Activated CD4-positive, alpha-beta T cell treated with anti-CD3 and anti-CD28 coated beads, Interleukin-2, amount 10 ng/mL, durations not matched to agents 24 days and 14 days (primary cell): ENCODE measurements at regions not wholly inside any gene's neighbourhood (a gene's known extent, or its start where the extent isn't known, plus 50 kb on each side); places are given as distances from the start of the nearest gene placed in this dataset.

Experiments
- DNase-seq: peaks from one replicate; pipeline ENCODE4 v3.0.0; 2022
- H3K27ac Mint-ChIP-seq: one replicate; pipeline ENCODE4 v1.8.0; 2022; ENCODE audit warnings: mild to moderate bottlenecking, mixed read lengths
- H3K27me3 Mint-ChIP-seq: one replicate; pipeline ENCODE4 v1.8.0; 2022; ENCODE audit warnings: mixed read lengths
- H3K36me3 Mint-ChIP-seq: one replicate; pipeline ENCODE4 v1.8.0; 2022; ENCODE audit warnings: low read depth, mild to moderate bottlenecking, mixed read lengths
- H3K4me1 Mint-ChIP-seq: one replicate; pipeline ENCODE4 v1.8.0; 2021; ENCODE audit warnings: mixed read lengths
- H3K4me3 Mint-ChIP-seq: one replicate; pipeline ENCODE4 v1.8.0; 2022; ENCODE audit warnings: mild to moderate bottlenecking, moderate library complexity, mixed read lengths
- H3K9me3 Mint-ChIP-seq: one replicate; pipeline ENCODE4 v1.8.0; 2021; ENCODE audit warnings: mixed read lengths
- intact Hi-C: fragments of 100-400 bp; cut with micrococcal nuclease; formaldehyde crosslinking; loops from one replicate; pipeline ENCODE4 v1.15.1; 2023

DNA sequence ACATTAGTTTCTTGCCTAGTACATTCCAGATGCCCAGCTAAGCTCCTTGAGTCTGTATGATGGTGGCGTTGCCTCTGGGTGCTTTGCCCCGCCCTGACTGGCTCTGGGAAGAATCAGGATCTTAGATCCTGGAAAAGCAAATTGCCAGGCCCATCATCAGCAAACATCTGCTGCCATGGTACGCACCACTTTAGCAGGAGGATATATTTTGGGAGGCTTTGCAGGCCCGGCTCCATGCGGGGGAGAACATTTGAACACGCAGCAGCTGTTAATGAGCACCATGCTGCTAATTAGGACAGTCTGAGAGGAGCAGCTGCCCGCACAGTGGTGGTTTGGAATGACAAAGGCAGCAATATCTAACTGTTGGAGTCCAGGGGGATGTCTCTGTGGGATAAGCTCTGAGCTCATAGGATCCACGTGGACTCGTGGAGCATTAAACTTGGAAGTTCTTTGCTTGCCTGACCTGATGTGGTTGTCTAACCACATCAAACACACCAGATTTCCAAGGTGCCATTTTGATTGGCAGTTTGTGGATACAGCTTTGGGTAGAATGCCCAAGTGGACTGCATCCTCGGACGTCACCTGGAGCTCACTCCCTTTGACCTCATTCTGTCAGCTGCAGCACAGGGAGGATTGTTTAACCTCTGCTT lies 217.0 kb upstream of the ZBED5 start:
- no peak for DNase-seq
- Mint-ChIP-seq H3K27me3 (peaks cover 4% of the 10 kb centered on the region), H3K27ac (no peak overlapping the region), H3K9me3 (no peaks in the 10 kb centered on the region), H3K4me3 (no peak overlapping the region), H3K4me1 (no peaks in the 10 kb centered on the region), H3K36me3 (no peaks in the 10 kb centered on the region)
- intact Hi-C loops: no loop called here

DNA sequence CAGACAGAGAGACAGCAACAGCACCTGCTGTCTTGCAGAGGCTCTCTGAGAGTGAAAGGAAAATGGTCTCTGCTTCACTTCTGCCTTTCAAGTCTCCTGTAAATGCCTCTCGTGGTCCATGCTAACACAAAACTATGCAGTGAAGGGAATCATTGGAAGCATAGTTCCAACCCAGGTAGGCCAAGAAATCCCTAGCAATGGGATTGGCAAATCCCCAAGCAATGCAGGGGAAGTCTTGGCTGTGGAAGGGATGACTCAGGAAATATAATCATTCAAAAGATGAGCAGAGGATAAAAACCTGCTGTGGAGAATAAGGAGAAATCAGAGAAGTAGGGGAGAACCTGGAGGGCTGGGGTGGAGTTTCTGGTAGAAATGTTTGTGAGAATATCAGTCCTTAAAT lies 216.1 kb upstream of the ZBED5 start:
- H3K36me3 Mint-ChIP-seq: no peaks in the 10 kb centered on the region
- no peaks in the 10 kb centered on the region for H3K9me3 Mint-ChIP-seq
- no peak overlapping the region for H3K27ac Mint-ChIP-seq
- H3K27me3 Mint-ChIP-seq: peaks cover 4% of the 10 kb centered on the region
- H3K4me3 Mint-ChIP-seq: no peak overlapping the region
- intact Hi-C loops: no loop called here
- no peak for DNase-seq
- H3K4me1 Mint-ChIP-seq: no peaks in the 10 kb centered on the region

- no peak for DNase-seq
- Mint-ChIP-seq H3K4me1 (no peaks in the 10 kb centered on the region), H3K4me3 (no peak overlapping the region), H3K27ac (no peak overlapping the region), H3K36me3 (no peaks in the 10 kb centered on the region), H3K9me3 (no peaks in the 10 kb centered on the region), H3K27me3 (peaks cover 1% of the 10 kb centered on the region)
- intact Hi-C loops: no loop called here
Measured at GRCh38 chr11:11072067-11072466, 214.2 kb upstream of the ZBED5 start.

DNA sequence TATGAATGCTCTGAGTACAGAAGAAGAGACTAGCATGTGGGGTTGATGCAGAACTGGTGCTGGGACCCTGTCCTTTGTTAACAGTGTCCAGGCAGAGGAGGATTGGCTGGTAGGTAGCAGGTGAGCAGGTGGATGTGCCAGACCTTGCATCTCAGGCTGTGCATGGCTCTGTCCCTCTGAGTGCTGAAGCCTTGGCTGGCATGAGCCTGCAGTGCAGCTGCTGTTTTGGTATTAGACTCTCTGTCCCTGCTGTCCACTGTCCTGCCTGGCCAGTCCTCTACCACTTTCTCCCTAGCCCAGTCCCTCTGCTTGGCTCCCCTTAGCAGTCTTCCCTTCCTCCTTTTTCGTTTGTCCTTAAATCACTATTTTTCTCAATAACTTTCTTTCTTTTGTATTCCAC lies 213.6 kb upstream of the ZBED5 start:
- peaks cover 1% of the 10 kb centered on the region for H3K27me3 Mint-ChIP-seq
- H3K4me1 Mint-ChIP-seq: no peaks in the 10 kb centered on the region
- H3K36me3 Mint-ChIP-seq: no peaks in the 10 kb centered on the region
- intact Hi-C loops: no loop called here
- H3K27ac Mint-ChIP-seq: no peak overlapping the region
- H3K9me3 Mint-ChIP-seq: no peaks in the 10 kb centered on the region
- DNase-seq: no peak
- H3K4me3 Mint-ChIP-seq: no peak overlapping the region

- H3K4me3 Mint-ChIP-seq: no peak overlapping the region
- intact Hi-C loops: no loop called here
Measured at GRCh38 chr11:11070976-11071375, 213.1 kb upstream of the ZBED5 start.

DNA sequence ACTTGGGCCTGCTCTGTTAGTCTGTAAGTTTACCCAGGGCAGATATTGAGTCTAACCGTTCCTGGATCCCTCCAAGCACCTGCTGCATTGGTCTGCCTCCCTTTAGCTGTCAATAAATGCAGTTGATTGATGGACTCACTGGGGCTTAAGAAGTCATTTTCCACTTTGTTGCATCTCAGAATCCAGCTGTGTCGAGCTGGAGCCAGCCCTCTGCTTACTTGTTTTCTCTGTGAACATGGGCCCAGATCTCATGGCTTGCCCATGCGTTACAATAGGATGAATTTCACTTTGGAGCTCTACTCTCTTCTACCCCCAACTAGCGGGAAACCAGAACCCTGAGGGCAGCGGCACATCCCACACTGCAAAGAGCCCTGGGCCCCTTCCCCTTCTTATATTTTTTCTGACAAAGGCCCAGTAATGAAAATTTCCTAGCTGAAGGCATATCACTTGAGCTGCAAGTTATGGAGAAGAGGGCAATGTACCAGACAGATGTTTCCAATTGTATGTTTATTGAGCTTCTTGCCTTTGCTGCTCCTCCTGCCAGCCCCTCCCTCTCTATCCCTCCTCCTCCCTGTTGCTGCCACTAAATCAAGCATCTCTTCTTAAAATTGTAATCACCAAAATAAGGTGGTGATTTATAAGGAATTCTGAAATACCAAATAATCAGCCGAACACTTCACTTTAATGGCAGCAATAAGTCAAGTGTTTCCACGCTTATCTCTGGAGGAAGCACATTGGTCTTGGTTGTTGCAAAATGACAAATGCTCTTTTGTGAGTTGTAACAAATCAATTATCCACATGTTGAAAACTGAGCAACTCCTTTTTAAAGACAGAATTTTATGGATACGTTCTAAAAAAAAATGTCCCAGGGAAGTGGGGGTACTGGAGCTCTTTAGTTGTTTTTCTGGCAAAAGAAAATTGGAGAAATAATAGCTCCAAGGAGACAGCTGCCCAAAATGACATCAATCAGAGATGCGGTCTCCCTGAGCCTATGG lies 212.3 kb upstream of the ZBED5 start:
- intact Hi-C loops: no loop called here
- Mint-ChIP-seq H3K36me3 (no peaks in the 10 kb centered on the region), H3K4me3 (no peak overlapping the region), H3K4me1 (no peaks in the 10 kb centered on the region), H3K9me3 (no peaks in the 10 kb centered on the region), H3K27me3 (no peaks in the 10 kb centered on the region), H3K27ac (no peak overlapping the region)
- no peak for DNase-seq

More at GRCh38 chr11:11070976-11071375, 213.1 kb upstream of the ZBED5 start:
- no peak for DNase-seq
- Mint-ChIP-seq H3K4me1 (no peaks in the 10 kb centered on the region), H3K36me3 (no peaks in the 10 kb centered on the region), H3K27ac (no peak overlapping the region), H3K27me3 (no peaks in the 10 kb centered on the region), H3K9me3 (no peaks in the 10 kb centered on the region)

DNA sequence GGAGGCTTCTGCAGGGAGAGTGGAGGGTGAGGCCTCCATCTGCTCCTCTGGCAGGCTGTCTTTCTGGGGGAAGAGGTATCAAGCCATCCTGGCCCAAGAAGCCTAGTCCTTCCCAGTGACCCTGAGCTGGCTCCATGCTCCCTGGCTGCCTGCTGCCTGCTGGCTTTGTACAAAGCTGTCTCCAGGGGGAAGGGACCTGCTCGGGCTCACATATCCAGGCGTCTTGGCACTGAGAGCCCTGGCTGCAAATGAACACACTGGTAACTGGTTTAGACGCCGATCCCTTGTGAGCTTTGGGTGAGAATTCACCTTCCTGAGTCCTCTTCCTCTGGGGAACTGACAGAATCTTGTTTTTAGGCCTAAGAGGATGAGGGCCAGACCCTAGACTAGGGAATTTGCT lies 210.3 kb upstream of the ZBED5 start:
- intact Hi-C loops: no loop called here
- H3K36me3 Mint-ChIP-seq: no peaks in the 10 kb centered on the region
- H3K4me3 Mint-ChIP-seq: no peak overlapping the region
- no peak overlapping the region for H3K27ac Mint-ChIP-seq
- H3K4me1 Mint-ChIP-seq: no peaks in the 10 kb centered on the region
- H3K9me3 Mint-ChIP-seq: no peaks in the 10 kb centered on the region
- DNase-seq: no peak
- no peaks in the 10 kb centered on the region for H3K27me3 Mint-ChIP-seq

- DNase-seq: no peak
- Mint-ChIP-seq H3K9me3 (no peaks in the 10 kb centered on the region), H3K27me3 (peaks cover 3% of the 10 kb centered on the region), H3K4me1 (no peaks in the 10 kb centered on the region), H3K27ac (no peak overlapping the region), H3K36me3 (no peaks in the 10 kb centered on the region), H3K4me3 (no peak overlapping the region)
- intact Hi-C loops: no loop called here
Measured at GRCh38 chr11:11065396-11065795, 207.5 kb upstream of the ZBED5 start.

DNA sequence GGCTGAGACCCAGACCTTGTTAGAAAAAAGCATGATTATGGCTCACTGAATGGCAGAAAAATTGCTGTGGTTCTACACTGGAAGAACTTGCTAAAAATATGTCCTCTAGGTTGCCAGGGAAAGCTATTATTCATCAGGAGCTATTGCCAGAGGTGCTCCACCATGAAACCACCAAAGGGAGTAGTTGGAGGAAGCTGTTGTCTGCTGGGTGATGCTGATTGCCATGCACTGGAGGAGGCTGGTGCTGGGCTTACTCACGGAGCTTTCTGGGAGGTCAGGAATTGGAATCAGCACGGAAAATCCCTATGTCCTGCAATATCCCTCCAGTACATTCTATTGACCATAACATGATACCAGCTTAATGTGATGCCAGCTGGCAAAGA lies 199.6 kb upstream of the ZBED5 start:
- intact Hi-C loops: no loop called here
- H3K27ac Mint-ChIP-seq: no peak overlapping the region
- H3K27me3 Mint-ChIP-seq: peaks cover 3% of the 10 kb centered on the region
- no peak overlapping the region for H3K4me3 Mint-ChIP-seq
- no peak for DNase-seq
- H3K9me3 Mint-ChIP-seq: peaks cover 13% of the 10 kb centered on the region
- H3K4me1 Mint-ChIP-seq: no peaks in the 10 kb centered on the region
- peaks cover 2% of the 10 kb centered on the region for H3K36me3 Mint-ChIP-seq

DNA sequence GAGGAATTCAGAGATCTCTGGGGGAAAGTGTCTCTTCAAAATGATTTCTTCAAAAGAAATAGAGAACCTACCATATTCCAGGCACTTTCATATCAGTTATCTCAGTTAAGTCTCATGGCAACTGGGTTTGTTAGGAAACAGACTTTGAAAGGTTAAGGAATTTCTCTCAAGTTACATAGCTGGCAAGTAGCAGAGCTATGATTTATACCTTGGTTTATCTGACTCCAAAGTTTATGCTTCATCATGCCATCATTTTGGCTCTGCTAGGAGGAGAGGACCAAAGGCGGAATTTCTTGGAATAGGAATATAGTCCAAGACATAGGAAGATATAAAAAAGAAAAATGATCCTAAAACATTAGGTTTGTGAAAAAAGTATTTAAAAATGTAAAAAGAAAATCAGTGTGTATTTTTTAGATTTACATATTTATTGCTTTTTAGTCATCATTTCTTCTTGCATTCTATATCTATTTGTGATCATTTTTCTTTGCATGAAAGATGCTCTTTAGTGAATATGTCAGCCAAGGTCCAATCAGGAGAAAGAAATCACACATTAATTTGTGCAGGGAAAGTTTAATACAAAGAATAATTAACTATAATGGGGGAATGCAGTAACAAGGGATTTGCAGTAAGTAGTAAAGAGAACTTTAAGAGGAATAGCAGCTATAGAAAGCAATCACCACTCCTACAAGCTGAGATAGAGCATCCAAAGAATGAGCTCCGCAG lies 199.1 kb upstream of the ZBED5 start:
- Mint-ChIP-seq H3K27ac (no peak overlapping the region), H3K4me3 (no peak overlapping the region), H3K4me1 (no peaks in the 10 kb centered on the region), H3K27me3 (peaks cover 5% of the 10 kb centered on the region), H3K9me3 (peaks cover 13% of the 10 kb centered on the region), H3K36me3 (peaks cover 2% of the 10 kb centered on the region)
- DNase-seq: no peak
- intact Hi-C loops: no loop called here

DNA sequence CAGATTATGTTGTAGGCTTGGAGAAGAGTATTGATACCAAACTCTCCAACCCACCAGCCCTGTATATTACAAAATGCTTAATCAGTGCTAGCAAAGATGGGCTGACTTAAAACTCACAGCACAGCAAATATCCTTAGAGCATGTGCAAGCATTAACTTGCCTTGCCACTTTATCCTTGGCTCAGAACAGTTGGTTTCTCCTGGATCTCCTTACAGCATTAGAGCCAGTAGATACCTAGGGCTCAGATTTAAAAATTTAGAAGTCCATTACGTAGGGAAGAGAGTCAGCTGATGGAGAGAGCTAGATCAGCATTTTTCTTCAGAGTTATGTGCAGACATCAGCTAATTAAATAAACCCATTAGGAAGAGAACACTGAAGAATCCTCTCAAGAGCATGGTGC lies 198.5 kb upstream of the ZBED5 start:
- no peak overlapping the region for H3K27ac Mint-ChIP-seq
- no peak overlapping the region for H3K4me3 Mint-ChIP-seq
- peaks cover 2% of the 10 kb centered on the region for H3K27me3 Mint-ChIP-seq
- peaks cover 13% of the 10 kb centered on the region for H3K9me3 Mint-ChIP-seq
- H3K4me1 Mint-ChIP-seq: no peaks in the 10 kb centered on the region
- DNase-seq: no peak
- intact Hi-C loops: no loop called here
- peaks cover 2% of the 10 kb centered on the region for H3K36me3 Mint-ChIP-seq

DNA sequence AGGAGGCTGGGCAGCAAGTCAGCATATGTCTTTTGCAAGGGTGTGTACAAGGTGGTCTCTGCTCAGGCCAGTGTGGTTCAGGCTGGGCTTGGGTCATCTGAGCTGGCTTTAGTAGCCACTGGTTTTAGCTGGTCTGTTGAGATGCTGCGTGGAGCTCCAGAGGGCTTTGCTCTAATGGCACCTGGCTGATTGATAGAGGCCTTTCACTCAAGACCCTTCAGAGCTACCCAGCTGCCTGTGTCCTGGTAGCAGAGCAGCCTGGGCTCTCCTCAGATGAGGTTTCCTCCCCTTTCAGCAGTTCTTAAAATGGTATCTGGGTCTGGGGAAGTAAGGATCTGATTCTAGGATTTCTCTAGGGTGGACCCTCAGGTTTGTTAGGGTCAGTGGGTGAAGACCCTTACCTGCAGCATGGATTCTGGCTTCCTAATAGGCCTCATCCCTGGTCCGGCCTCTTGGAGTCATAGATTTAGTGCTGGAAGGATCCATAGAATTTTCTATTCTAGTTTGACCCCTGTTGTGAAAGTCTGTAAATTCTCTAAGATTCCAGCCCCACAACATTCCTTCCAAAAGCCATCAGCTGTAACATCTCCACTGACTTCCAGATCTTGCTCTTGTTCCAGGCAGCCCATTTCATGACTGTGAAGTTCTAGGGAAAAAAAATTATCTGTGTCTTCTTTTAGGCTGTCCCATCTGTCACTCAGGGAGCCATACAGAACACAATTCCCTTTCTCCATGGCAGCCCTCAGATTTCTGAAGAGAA lies 190.2 kb upstream of the ZBED5 start:
- Mint-ChIP-seq H3K27me3 (peaks cover 6% of the 10 kb centered on the region), H3K4me1 (no peaks in the 10 kb centered on the region), H3K27ac (no peak overlapping the region), H3K4me3 (no peak overlapping the region), H3K9me3 (no peaks in the 10 kb centered on the region), H3K36me3 (no peaks in the 10 kb centered on the region)
- no peak for DNase-seq
- intact Hi-C loops: no loop called here

DNA sequence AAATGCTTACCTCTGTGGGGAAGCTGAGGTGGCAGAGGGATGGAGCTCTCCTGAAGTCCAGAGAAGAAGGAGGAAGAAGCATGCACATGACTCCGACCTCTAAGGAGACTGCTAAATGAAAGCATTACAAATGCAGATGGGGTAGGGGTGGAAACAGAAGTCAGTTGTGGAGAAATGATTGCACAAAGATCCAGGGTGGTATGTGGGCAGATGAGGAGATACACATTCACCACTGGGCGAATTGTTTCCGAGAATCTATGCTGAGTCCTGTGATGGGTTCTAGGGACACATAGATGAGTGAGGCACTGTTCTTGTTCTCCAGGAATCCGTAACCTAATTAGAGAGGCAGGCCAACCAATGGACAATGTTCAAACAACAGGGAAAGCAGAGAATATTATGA lies 188.9 kb upstream of the ZBED5 start:
- no peak overlapping the region for H3K4me3 Mint-ChIP-seq
- no peak for DNase-seq

More for the DNA sequence above, 188.9 kb upstream of the ZBED5 start:
- no peak overlapping the region for H3K27ac Mint-ChIP-seq
- intact Hi-C loops: no loop called here
- no peaks in the 10 kb centered on the region for H3K9me3 Mint-ChIP-seq
- H3K36me3 Mint-ChIP-seq: no peaks in the 10 kb centered on the region
- H3K27me3 Mint-ChIP-seq: peaks cover 3% of the 10 kb centered on the region
- H3K4me1 Mint-ChIP-seq: no peaks in the 10 kb centered on the region
